ENCODE measurements at regions not wholly inside any gene's neighbourhood (a gene's known extent, or its start where the extent isn't known, plus 50 kb on each side); places are given as distances from the start of the nearest gene placed in this dataset.

- 68% methylated on average over 6 of the region's 6 CpGs for WGBS (ENCODE audit: missing lambda C conversion rate)
- Histone ChIP-seq H3K4me1 (no peaks in the 10 kb centered on the region), H3K4me3 (no peak overlapping the region), H3K9me3 (no peaks in the 10 kb centered on the region; the same call in 2 of the 3 replicates), H3K4me2 (no peak overlapping the region), H3K27ac (no peak overlapping the region)
- FAIRE-seq (no peak), ATAC-seq (no peak), DNase-seq (ENCODE audit: low read depth in 1 of 2, low spot score in 1 of 2) (no peak)
- ChIA-PET POLR2A (no interaction called here), CTCF (no interaction called here)
- TF ChIP-seq CBX8 (IDR thresholded peaks at IDR 0.05) (no peak), RCOR1 (IDR thresholded peaks at IDR 0.05; ENCODE audit: low read depth, low read length) (no peak), KDM1A (IDR thresholded peaks at IDR 0.05; ENCODE audit: low read depth) (no peak), ATOH8 (CRISPR knock-in tag; IDR thresholded peaks at IDR 0.05; ENCODE audit: low read depth) (no peak), MAZ (IDR thresholded peaks at IDR 0.05; ENCODE audit: borderline replicate concordance, low read depth, low read length) (no peak), TP53 (CRISPR knock-in tag; IDR thresholded peaks at IDR 0.05) (no peak), NFE2L2 (conservative IDR thresholded peaks at IDR 0.05; ENCODE audit: low read length) (no peak), USF2 (IDR thresholded peaks at IDR 0.05) (no peak), JUN (IDR thresholded peaks at IDR 0.05) (no peak), ZNF302 (CRISPR knock-in tag; IDR thresholded peaks at IDR 0.05) (no peak), MYC (IDR thresholded peaks at IDR 0.05; ENCODE audit: borderline replicate concordance, low read length) (no peak), SMC3 (IDR thresholded peaks at IDR 0.05) (no peak), SREBF2 (IDR thresholded peaks at IDR 0.05) (no peak), CEBPB (IDR thresholded peaks at IDR 0.05) (no peak), EHF (CRISPR knock-in tag; IDR thresholded peaks at IDR 0.05) (no peak), CHD4 (IDR thresholded peaks at IDR 0.05; ENCODE audit: borderline replicate concordance) (no peak), ZSCAN20 (CRISPR knock-in tag; IDR thresholded peaks at IDR 0.05) (no peak), HEYL (CRISPR knock-in tag; IDR thresholded peaks at IDR 0.05) (no peak), BHLHE40 (IDR thresholded peaks at IDR 0.05; ENCODE audit: low read depth, low read length) (no peak), MAX (IDR thresholded peaks at IDR 0.05) (no peak)
Measured at GRCh38 chr7:50940621-50941020, 157.9 kb upstream of the GRB10 start.

GRCh38 chr7:50939021-50939420 is 156.3 kb upstream of the GRB10 start:
- 36% methylated on average over 4 of the region's 4 CpGs for whole genome bisulfite sequencing (ENCODE audit: missing lambda C conversion rate)
- ChIA-PET CTCF (no interaction called here), POLR2A (no interaction called here)
- DNase-seq (ENCODE audit: low read depth in 1 of 2, low spot score in 1 of 2) (no peak), FAIRE-seq (no peak), ATAC-seq (no peak)
- Histone ChIP-seq H3K27ac (no peak overlapping the region), H3K4me1 (no peaks in the 10 kb centered on the region), H3K4me2 (no peak overlapping the region), H3K9me3 (peaks cover 5% of the 10 kb centered on the region; the same call in 1 of the 3 replicates), H3K4me3 (no peak overlapping the region)
- TF ChIP-seq GATA3 (IDR thresholded peaks at IDR 0.05; ENCODE audit: borderline replicate concordance), result no peak
- no peak for TF ChIP-seq HOXA7 (CRISPR knock-in tag; IDR thresholded peaks at IDR 0.05)
- TF ChIP-seq CBX8 (IDR thresholded peaks at IDR 0.05), result no peak
- TF ChIP-seq FOSB (CRISPR knock-in tag; IDR thresholded peaks at IDR 0.05), result no peak
- no peak for TF ChIP-seq HMGXB4 (CRISPR knock-in tag; IDR thresholded peaks at IDR 0.05; ENCODE audit: borderline replicate concordance)
- TF ChIP-seq FOXS1 (CRISPR knock-in tag; IDR thresholded peaks at IDR 0.05), result no peak
- TF ChIP-seq KDM1A (IDR thresholded peaks at IDR 0.05; ENCODE audit: low read depth), result no peak
- no peak for TF ChIP-seq RAD21 (conservative IDR thresholded peaks at IDR 0.05 in 1 of 2, IDR thresholded peaks at IDR 0.05 in 1 of 2)
- TF ChIP-seq RCOR1 (IDR thresholded peaks at IDR 0.05; ENCODE audit: low read depth, low read length), result no peak
- TF ChIP-seq RNF2 (IDR thresholded peaks at IDR 0.05; ENCODE audit: borderline replicate concordance, low read depth), result no peak
- TF ChIP-seq REST (IDR thresholded peaks at IDR 0.05), result no peak
- no peak for TF ChIP-seq KDM5A (IDR thresholded peaks at IDR 0.05)
- no peak for TF ChIP-seq JUNB (IDR thresholded peaks at IDR 0.05)
- no peak for TF ChIP-seq ELK1 (IDR thresholded peaks at IDR 0.05; ENCODE audit: low read depth, low read length)
- no peak for TF ChIP-seq EP300 (IDR thresholded peaks at IDR 0.05)
- TF ChIP-seq NR3C1 (IDR thresholded peaks at IDR 0.05), result no peak

Data from A549 (cell line).